ENCODE measurements at regions not wholly inside any gene's neighbourhood (a gene's known extent, or its start where the extent isn't known, plus 50 kb on each side); places are given as distances from the start of the nearest gene placed in this dataset.

GRCh38 chr14:101196795-101197590 is 293.5 kb upstream of the RTL1 start:
- DNase-seq: no peak

DNA sequence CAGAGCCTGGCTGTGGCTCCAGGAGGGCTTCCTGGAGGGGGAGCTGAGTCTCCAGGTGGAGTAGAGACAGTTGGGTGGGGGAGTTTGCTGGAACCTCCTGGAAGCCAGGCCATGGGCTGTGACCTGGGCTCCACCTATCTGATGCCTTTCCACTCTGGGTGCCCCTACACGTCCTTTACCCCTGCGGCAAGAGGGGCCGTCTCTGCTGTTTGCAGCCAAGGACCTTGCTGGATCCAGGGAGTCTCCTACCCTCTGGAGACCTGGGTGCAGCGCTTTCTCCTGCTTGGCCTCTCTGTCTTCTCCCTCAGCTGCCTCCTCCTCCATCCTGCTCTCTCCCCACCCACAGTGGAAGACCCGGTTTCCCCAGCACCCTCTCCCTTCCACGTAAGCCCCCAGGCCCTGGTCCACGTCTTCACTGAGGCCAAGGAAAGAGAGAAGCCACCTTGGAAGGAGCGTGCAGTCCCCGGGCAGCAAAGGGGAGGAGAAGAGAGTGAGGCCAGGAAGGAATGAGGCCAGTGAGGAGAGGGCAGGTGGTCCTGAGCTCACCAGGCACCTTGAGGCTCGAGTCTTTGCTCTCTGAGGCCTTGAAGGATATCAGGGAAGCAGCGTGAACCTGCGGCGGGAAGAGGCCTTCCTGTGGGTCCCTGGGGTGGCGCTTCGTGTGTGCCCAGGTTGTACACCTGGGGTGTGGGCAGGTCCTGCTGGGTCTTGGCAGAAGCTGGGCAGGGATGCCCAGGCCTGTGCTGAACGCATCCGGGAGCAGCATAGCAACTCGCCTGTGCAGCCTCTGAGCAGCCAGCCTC is 294.3 kb upstream of the RTL1 start:
- DNase-seq: no peak

DNA sequence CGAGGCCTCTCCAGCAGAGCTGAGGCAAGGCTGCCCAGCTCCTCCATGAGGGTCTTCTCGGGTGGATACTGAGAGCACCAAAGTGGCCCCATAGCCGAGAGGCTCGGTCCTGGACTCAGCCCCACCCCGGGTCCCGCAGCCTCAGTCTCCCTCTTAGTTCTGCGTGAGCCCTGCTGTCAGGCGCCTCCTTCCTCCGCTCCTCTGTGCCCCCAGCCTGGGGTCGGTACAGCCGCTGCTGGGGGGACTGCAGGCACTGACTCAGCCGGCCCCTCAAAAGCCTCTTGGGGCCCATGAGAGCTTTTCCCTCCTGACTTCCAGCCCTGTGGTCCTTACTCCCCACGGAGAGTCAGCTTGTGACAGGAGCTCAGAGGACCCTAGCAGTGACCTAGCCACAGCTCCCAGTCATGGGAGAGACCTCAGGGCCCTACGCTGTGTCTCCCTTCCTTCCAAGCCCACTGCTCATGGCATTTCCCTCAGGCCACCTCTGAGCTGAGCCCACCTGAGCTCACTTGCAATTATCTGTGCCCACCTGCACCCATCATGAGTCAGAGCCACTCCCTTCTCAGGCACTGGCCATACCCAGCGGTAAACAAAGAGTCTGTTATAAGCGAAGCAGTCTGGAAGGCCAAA is 295.0 kb upstream of the RTL1 start:
- DNase-seq: no peak

GRCh38 chr14:101199028-101199770 is 295.7 kb upstream of the RTL1 start:
- no peak for DNase-seq

DNA sequence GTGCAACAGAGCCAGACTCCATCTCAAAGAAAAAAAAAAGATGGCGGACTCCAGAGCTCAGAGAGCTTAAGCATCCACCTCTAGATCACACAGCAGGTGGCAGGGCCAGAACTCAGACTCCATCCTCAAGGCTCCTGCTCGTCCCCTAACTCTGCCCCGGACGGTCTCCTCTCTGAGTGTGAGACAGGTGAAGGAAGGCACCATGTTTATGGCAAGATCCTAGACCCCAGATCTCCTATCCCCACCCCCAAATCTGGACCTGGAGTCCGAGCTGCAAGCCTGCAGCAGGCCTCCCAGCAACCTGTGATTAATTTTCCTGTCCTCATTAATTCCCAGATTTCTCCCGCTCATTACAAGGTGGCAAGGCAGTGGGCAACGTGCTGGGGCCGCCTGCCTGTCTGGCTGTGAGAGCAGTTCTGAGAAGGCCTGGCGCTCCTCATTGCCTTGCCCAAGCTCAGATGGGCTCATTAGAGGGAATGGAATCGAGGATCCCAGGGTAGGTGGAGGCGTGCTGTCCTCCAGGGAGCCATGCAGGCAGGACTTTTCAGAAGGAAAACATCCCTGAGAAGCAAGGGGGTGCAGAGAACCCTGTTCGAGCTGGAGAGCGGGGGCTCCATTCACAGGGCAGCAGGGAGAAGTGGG is 296.6 kb upstream of the RTL1 start:
- DNase-seq: no peak

GRCh38 chr14:101200650-101201516 is 297.4 kb upstream of the RTL1 start:
- no peak for DNase-seq

DNA sequence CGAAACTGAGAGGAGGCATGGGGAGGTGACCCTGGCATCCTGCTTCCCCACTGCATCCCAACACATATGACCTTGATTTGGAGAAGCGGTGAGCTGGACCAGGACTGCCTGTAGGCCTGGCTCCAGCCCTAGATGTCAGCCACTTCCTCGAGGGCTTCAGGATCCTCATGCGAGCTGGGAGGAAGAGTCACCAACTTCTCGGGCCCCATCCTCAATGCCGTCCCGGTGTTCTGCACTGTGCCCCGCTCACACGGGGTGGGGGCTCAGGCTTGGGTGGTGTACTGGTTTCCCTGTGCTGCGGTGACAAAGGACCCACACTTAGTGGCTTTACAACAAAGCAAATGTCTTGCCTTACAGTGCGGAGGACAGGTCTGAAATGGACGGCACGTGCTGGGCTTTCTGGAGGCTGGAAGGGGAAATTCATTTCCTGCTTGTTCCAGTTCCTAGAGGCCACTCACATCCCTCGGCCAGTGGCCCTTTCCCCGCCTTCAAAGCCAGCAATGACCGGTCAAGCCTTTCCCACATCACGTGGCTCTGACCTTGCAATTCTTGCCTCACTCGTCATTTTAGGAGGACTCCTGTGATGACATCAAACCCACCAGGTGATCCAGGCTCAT is 298.1 kb upstream of the RTL1 start:
- no peak for DNase-seq

DNA sequence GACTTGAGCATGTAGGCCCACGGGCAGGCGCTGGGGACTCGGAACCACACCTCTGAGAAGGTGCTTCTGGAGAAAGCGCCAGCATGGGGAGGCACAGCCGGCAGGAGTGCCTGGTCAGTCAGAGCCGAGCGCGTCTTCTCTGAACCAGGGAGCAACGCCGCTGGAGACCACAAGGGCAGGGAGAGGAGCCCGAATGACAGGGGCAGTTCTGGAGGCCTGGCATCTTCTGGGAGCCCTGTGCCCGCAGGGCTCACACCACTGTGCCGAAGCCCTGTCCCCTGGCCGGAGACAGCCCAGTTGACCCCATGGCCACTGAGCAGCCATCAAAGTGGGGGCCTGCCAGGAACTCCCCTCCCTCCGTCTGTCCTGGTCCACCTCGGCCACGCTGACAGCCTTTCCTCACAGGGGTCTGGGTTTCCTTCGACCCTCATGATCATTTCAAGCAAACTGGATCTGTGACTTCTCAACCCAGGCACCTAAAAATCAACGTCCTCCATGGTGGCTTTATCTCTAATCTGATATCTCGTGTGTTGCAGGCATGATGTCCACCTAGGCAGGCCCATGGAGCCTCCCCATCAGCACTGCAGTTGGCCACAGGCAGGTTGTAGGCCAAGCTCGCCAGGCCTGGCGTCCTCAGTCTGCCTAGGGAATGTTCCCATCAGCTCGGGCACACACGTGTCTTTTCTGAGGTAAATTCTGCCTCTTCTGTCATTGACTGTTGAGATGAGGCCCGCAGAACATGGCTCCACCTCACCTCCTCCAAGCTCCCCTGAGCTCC is 299.3 kb upstream of the RTL1 start:
- no peak for DNase-seq

GRCh38 chr14:101206556-101206955 is 303.0 kb upstream of the RTL1 start:
- no peak for DNase-seq

DNA sequence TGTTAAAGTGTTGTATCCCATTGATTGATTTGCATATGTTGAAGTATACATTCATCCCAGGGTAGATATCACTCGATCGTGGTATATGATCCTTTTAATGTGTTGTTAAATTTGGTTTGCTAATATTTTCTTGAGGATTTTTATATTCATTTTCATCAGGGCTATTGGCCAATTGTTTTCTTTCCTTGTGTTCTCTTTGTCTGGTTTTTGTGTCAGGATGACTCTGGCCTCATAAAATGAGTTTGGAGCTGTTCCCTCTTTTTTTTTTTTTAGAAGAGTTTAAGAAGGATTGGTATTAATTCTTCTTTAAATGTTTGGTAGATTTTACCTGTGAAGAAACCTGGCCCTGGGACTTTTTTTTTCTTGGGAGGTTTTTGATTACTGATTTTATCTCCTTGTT is 303.5 kb upstream of the RTL1 start:
- no peak for DNase-seq

DNA sequence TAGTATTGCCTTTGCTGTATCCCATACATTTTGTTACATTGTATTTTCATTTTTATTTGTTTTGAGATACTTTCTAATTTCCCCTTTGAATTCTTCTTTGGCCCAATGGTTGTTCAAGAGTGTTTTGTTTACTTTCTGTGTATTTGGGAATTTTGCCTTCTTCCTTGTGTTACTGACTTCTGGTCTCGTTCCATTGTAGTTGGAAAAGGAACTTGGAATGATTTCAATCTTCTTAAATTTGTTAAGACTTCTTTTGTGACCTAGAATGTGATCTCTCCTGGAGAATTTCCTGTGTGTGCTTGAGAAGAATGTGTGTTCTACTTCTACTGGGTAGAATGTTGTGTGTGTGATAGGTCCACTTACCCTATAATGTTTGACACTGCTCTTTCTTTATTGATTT is 304.4 kb upstream of the RTL1 start:
- DNase-seq: no peak

DNA sequence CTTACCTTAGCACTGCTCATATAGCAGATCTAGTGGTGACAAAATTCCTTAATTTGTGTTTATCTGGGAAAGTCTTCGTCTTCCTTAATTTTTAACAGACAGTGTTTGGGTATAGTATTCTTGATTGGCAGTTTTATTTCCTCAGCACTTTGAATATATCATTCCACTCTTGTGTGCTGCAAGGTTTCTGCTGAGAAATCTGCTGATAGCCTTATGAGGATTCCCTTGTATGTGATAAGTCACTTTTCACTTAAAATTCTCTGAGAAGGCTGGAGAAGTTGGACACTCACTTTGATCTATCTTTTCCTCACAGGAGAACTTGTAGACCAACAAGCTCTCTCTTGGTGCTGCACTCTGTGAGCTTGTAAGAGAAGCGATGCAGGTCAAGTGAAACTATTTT is 306.1 kb upstream of the RTL1 start:
- DNase-seq: no peak

DNA sequence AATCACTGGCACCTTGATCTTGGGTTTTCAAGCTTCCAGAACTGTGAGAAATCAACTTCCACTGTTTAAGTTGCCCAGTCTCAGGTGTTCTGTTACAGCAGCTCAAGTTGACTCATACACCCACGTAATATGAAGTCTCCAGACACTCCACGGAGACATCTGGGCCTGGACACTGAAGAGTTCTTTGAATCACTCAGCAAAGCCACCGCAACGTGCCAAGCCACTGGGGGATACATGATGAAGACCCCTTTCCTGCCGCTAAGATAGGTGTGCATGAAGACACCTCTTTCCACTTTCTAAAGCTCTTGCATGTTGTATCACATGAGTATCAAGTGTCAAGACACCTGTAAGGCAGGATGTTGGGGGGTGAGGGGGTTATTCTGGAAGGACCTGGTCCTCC is 311.7 kb upstream of the RTL1 start:
- DNase-seq: no peak

- DNase-seq: no peak
Measured at GRCh38 chr14:101215927-101216326, 312.4 kb upstream of the RTL1 start.

DNA sequence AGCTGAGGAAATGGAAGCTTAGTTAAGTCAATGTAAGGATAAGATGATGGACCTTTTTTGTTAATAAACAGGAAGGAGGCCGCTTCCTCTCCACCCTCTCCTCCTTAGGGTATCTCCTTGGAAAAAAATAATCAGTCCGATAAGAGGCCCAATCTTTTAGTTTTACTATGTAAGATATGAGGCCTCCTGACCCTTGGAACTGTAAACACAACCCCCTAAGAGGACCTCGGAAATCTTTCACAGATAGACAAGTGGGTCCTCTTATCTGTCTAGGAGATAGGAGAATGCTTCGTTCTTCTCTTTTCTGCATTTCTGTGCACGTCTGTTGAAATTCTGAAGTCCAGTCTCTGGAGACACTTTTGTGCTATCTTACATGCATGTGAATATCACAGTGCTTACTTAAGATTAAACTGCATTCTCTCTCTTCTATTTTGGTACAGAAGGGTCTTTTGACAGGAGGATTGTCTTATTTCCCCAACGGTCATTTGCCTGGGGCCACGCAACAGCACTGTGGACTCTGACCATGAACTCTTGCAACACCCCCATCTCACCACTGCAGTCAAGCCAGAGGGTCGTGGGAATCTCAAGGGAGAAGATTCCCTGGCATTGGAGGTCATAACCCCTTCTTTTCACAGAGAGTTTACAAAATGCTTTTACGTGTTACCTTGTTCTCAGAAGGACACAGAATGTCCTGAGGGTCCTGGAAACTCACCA is 313.0 kb upstream of the RTL1 start:
- DNase-seq: no peak

- DNase-seq: no peak
Measured at GRCh38 chr14:101217080-101217463, 313.6 kb upstream of the RTL1 start.

GRCh38 chr14:101217616-101218371 is 314.3 kb upstream of the RTL1 start:
- DNase-seq: no peak

DNA sequence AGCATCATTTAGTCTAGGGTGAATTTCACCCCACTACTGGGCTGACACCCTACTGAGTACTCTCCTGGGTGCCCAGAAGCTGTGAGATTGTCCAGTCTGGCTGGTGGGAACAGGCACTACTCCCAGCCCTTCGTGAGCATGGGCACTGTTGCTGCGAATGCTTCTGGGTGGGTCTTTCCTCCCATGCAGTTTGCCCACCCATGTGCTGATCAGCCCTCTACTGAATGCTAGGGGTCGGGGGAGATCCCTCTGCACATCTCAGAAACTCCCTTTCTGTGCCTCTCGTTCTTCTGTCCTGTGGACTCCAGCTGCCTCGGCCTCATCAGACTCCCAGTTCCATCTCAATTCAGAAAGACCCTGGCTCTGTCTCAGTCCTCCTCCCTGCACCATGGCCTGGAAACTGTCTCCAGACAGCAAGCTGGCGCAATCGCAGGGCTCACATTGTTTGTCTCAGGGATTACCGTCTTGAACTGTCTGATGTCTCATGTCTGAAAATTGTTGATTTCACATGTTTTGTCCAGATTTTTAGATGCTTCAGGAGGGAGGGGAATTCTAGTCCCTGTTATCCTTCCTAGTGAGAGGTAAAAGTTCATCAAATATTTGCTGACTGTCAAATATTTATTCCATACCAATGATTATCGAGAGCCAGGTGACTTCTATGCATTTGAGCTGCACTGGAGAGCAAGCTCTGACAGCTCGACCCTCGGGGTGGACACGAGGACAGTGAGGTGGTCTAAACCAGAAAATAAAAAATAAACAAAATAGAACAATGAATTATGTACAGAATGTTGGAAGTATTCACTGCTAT is 316.6 kb upstream of the RTL1 start:
- DNase-seq: no peak
